HepG2 (cell line): ENCODE measurements at regions not wholly inside any gene's neighbourhood (a gene's known extent, or its start where the extent isn't known, plus 50 kb on each side); places are given as distances from the start of the nearest gene placed in this dataset.

ENCODE experiments used
- AGO2 ChIP-seq: fragments of 200-400 bp; formaldehyde crosslinking; optimal IDR thresholded peaks from 2 replicates; pipeline ENCODE3; 2017; ENCODE audit warnings: mild to moderate bottlenecking, low read depth, low read length, moderate library complexity
- EHMT2 ChIP-seq: fragments of 200-600 bp; sonication (generic); IDR thresholded peaks from 2 replicates; pipeline ENCODE4 v1.7.0; 2017; ENCODE audit warnings: antibody characterized with exemption, low read depth, low read length, borderline replicate concordance
- EZH2 ChIP-seq: conservative IDR thresholded peaks from 2 replicates; pipeline ENCODE4 v1.6.1; 2012; ENCODE audit warnings: mild to moderate bottlenecking, low read depth, low read length, moderate library complexity
- MXI1 ChIP-seq: IDR thresholded peaks from 3 replicates; pipeline ENCODE4 v1.6.1; 2012; ENCODE audit warnings: low read depth, low read length, inconsistent platforms, borderline replicate concordance
- POLR2A ChIP-seq, 2 experiments: IDR thresholded peaks; 2 replicates each; pipeline ENCODE4 v1.6.1; 2011; ENCODE audit warnings: low read depth in 2 of 2, low read length in 2 of 2, mild to moderate bottlenecking in 1 of 2, moderate library complexity in 1 of 2; ENCODE audit not compliant: insufficient read depth in 1 of 2
- ZNF546 ChIP-seq: sonication (generic); formaldehyde crosslinking; conservative IDR thresholded peaks from 2 replicates; pipeline ENCODE4 v1.8.1; 2023; ENCODE audit warnings: mild to moderate bottlenecking, missing genetic modification reagents
- ZNF614 ChIP-seq: IDR thresholded peaks from 2 replicates; pipeline ENCODE4 v1.6.1; 2018; ENCODE audit warnings: missing biosample characterization, missing genetic modification reagents, inconsistent platforms, borderline replicate concordance
- TF ChIP-seq, protein P1 (sequence below): fragments of 450-650 bp; IDR thresholded peaks from 2 replicates; pipeline ENCODE4 v1.6.1; 2017; ENCODE audit warnings: mild to moderate bottlenecking
- TF ChIP-seq, protein P2 (sequence below): sonication (generic); formaldehyde crosslinking; IDR thresholded peaks from 2 replicates; pipeline ENCODE4 v1.5.0; 2020; ENCODE audit warnings: mild to moderate bottlenecking, low read depth, missing genetic modification reagents, borderline replicate concordance
- TF ChIP-seq, protein P3 (sequence below): sonication (generic); formaldehyde crosslinking; IDR thresholded peaks from 2 replicates; pipeline ENCODE4 v1.8.1; 2023; ENCODE audit warnings: mild to moderate bottlenecking, moderate library complexity, missing genetic modification reagents
- TF ChIP-seq, protein P4 (sequence below): sonication (generic); formaldehyde crosslinking; IDR thresholded peaks from 2 replicates; pipeline ENCODE4 v1.5.0; 2020; ENCODE audit warnings: mild to moderate bottlenecking, missing genetic modification reagents, moderate library complexity

DNA sequence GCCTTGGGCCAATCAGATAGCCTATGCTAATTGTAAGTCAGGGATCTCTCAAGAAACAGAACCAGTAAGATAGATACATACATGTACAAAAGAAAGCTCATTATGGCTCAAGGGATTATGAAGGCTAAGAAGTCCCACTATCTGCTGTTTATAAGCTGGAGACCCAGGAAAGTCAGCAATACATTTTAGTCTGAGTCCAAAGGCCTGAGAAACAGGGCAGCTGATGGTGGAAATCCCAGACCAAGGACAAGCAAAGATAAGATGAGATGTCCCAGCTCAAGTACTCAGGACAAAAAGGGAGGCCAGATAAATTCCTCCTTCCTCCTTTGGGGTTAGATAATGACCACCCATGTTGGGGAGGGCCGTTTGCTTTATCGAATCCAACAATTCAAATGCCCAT is 269.9 kb downstream of the AJAP1 start:
- no peak for TF ChIP-seq EZH2
- TF ChIP-seq, protein P1, sequence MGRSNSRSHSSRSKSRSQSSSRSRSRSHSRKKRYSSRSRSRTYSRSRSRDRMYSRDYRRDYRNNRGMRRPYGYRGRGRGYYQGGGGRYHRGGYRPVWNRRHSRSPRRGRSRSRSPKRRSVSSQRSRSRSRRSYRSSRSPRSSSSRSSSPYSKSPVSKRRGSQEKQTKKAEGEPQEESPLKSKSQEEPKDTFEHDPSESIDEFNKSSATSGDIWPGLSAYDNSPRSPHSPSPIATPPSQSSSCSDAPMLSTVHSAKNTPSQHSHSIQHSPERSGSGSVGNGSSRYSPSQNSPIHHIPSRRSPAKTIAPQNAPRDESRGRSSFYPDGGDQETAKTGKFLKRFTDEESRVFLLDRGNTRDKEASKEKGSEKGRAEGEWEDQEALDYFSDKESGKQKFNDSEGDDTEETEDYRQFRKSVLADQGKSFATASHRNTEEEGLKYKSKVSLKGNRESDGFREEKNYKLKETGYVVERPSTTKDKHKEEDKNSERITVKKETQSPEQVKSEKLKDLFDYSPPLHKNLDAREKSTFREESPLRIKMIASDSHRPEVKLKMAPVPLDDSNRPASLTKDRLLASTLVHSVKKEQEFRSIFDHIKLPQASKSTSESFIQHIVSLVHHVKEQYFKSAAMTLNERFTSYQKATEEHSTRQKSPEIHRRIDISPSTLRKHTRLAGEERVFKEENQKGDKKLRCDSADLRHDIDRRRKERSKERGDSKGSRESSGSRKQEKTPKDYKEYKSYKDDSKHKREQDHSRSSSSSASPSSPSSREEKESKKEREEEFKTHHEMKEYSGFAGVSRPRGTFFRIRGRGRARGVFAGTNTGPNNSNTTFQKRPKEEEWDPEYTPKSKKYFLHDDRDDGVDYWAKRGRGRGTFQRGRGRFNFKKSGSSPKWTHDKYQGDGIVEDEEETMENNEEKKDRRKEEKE = no peak
- no peak for TF ChIP-seq EHMT2
- TF ChIP-seq AGO2 = no peak
- no peak for TF ChIP-seq MXI1
- TF ChIP-seq, protein P2, sequence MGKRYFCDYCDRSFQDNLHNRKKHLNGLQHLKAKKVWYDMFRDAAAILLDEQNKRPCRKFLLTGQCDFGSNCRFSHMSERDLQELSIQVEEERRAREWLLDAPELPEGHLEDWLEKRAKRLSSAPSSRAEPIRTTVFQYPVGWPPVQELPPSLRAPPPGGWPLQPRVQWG (CRISPR knock-in tag) = no peak
- TF ChIP-seq ZNF546 (CRISPR knock-in tag) = no peak
- no peak for TF ChIP-seq ZNF614 (CRISPR knock-in tag)
- TF ChIP-seq, protein P3, sequence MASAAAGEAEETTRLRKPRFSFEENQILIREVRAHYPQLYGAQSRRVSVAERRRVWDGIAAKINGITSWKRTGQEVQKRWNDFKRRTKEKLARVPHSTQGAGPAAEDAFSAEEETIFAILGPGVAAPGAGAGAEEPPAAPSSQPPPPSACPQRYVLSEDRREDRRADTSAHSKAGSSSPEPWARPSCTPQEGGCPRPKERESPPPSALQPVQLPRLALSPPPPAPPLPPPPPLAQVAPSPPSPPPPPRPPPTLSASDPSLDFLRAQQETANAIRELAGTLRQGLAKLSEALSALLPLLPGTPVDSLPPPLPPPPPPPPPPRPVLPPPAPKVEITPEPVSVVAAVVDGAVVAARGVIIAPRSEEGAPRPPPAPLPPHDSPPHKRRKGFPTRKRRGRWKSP (CRISPR knock-in tag) = no peak
- TF ChIP-seq, protein P4, sequence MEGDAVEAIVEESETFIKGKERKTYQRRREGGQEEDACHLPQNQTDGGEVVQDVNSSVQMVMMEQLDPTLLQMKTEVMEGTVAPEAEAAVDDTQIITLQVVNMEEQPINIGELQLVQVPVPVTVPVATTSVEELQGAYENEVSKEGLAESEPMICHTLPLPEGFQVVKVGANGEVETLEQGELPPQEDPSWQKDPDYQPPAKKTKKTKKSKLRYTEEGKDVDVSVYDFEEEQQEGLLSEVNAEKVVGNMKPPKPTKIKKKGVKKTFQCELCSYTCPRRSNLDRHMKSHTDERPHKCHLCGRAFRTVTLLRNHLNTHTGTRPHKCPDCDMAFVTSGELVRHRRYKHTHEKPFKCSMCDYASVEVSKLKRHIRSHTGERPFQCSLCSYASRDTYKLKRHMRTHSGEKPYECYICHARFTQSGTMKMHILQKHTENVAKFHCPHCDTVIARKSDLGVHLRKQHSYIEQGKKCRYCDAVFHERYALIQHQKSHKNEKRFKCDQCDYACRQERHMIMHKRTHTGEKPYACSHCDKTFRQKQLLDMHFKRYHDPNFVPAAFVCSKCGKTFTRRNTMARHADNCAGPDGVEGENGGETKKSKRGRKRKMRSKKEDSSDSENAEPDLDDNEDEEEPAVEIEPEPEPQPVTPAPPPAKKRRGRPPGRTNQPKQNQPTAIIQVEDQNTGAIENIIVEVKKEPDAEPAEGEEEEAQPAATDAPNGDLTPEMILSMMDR (CRISPR knock-in tag) = no peak
- TF ChIP-seq POLR2A (IDR thresholded peaks at IDR 0.05; ENCODE audit: insufficient read depth in 1 of 2, low read depth in 2 of 2, low read length in 2 of 2) = no peak
